Fibroblast of lung (primary cell): ENCODE measurements at regions not wholly inside any gene's neighbourhood (a gene's known extent, or its start where the extent isn't known, plus 50 kb on each side); places are given as distances from the start of the nearest gene placed in this dataset.

Source experiments
- DNase-seq, 2 donors: peaks; one replicate each; pipeline versions ENCODE4 v3.0.0 to v3.0.0-alpha.2; 2010; ENCODE audit warnings: low read depth in 2 of 2
- H2AFZ ChIP-seq: 2 replicates; pipeline ENCODE4 v1.5.1; 2012; ENCODE audit warnings: low read length, control low read depth, inconsistent platforms
- H3K27ac ChIP-seq: 2 replicates; pipeline ENCODE4 v1.5.1; 2011; ENCODE audit warnings: low read length, control low read depth; ENCODE audit not compliant: insufficient read depth
- H3K27me3 ChIP-seq: 2 replicates; pipeline ENCODE4 v1.5.1; 2011; ENCODE audit warnings: mild to moderate bottlenecking, low read length; ENCODE audit not compliant: control insufficient read depth, insufficient read depth
- H3K36me3 ChIP-seq: 2 replicates; pipeline ENCODE4 v1.5.1; 2011; ENCODE audit warnings: low read length; ENCODE audit not compliant: control insufficient read depth, insufficient read depth
- H3K4me1 ChIP-seq: 2 replicates; pipeline ENCODE4 v1.5.1; 2011; ENCODE audit warnings: low read length; ENCODE audit not compliant: control insufficient read depth, insufficient read depth; ENCODE audit errors: extremely low read depth
- H3K4me2 ChIP-seq: 2 replicates; pipeline ENCODE4 v1.5.1; 2011; ENCODE audit warnings: low read length, control low read depth; ENCODE audit not compliant: insufficient read depth; ENCODE audit errors: extremely low read depth
- H3K4me3 ChIP-seq, 4 experiments: fragments of 200-600 bp in 1 of 4; sonication (generic) in 1 of 4; replicated peaks in 1 of 4; 2 replicates each; pipeline ENCODE4 v1.5.1; 2011 to 2016; ENCODE audit warnings: low read length in 4 of 4, low read depth in 3 of 4, mild to moderate bottlenecking in 3 of 4, control low read depth in 2 of 4, inconsistent platforms in 1 of 4, mixed read lengths in 1 of 4; ENCODE audit not compliant: insufficient read depth in 1 of 4; ENCODE audit errors: control extremely low read depth in 1 of 4
- H3K79me2 ChIP-seq: 2 replicates; pipeline ENCODE4 v1.5.1; 2012; ENCODE audit warnings: mild to moderate bottlenecking, low read length, inconsistent platforms; ENCODE audit not compliant: control insufficient read depth, insufficient read depth
- H3K9ac ChIP-seq: 2 replicates; pipeline ENCODE4 v1.5.1; 2011; ENCODE audit warnings: mild to moderate bottlenecking, low read length, control low read depth; ENCODE audit not compliant: insufficient read depth
- H3K9me3 ChIP-seq: 2 replicates; pipeline ENCODE4 v1.5.1; 2012; ENCODE audit warnings: low read depth, low read length; ENCODE audit not compliant: control insufficient read depth, insufficient read depth
- H4K20me1 ChIP-seq: 2 replicates; pipeline ENCODE4 v1.5.1; 2011; ENCODE audit warnings: low read length; ENCODE audit not compliant: control insufficient read depth, insufficient read depth; ENCODE audit errors: extremely low read depth
- EZH2 ChIP-seq: IDR thresholded peaks from 2 replicates; pipeline ENCODE4 v1.5.1; 2012; ENCODE audit warnings: low read length, control low read depth, mild to moderate bottlenecking; ENCODE audit errors: missing control alignments
- TF ChIP-seq, protein P1 (sequence below), 2 donors: IDR thresholded peaks in 1 of 2; conservative IDR thresholded peaks in 1 of 2; 1 replicate in 1 of 2; 2 replicates in 1 of 2; pipeline ENCODE4 v1.5.1; 2011 to 2012; ENCODE audit warnings: low read length in 2 of 2, control low read depth in 1 of 2, inconsistent platforms in 1 of 2, low read depth in 1 of 2, mild to moderate bottlenecking in 1 of 2

- Histone ChIP-seq H3K36me3 (no peaks in the 10 kb centered on the region), H4K20me1 (no peaks in the 10 kb centered on the region), H3K4me3 (no peak overlapping the region), H3K27ac (no peak overlapping the region), H3K9me3 (no peaks in the 10 kb centered on the region), H3K27me3 (no peaks in the 10 kb centered on the region), H2AFZ (no peak overlapping the region), H3K4me1 (no peaks in the 10 kb centered on the region), H3K4me2 (no peak overlapping the region), H3K9ac (no peak overlapping the region), H3K79me2 (no peaks in the 10 kb centered on the region)
- DNase-seq: peak in 1 of 2 donors; percentile 34
- TF ChIP-seq, protein P1, sequence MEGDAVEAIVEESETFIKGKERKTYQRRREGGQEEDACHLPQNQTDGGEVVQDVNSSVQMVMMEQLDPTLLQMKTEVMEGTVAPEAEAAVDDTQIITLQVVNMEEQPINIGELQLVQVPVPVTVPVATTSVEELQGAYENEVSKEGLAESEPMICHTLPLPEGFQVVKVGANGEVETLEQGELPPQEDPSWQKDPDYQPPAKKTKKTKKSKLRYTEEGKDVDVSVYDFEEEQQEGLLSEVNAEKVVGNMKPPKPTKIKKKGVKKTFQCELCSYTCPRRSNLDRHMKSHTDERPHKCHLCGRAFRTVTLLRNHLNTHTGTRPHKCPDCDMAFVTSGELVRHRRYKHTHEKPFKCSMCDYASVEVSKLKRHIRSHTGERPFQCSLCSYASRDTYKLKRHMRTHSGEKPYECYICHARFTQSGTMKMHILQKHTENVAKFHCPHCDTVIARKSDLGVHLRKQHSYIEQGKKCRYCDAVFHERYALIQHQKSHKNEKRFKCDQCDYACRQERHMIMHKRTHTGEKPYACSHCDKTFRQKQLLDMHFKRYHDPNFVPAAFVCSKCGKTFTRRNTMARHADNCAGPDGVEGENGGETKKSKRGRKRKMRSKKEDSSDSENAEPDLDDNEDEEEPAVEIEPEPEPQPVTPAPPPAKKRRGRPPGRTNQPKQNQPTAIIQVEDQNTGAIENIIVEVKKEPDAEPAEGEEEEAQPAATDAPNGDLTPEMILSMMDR (conservative IDR thresholded peaks at IDR 0.05 in 1 of 2, IDR thresholded peaks at IDR 0.05 in 1 of 2; ENCODE audit: low read depth in 1 of 2, low read length in 2 of 2): no peak
- no peak for TF ChIP-seq EZH2
Observed at GRCh38 chr4:57499786-57500185, 389.6 kb upstream of the IGFBP7 start.

DNA sequence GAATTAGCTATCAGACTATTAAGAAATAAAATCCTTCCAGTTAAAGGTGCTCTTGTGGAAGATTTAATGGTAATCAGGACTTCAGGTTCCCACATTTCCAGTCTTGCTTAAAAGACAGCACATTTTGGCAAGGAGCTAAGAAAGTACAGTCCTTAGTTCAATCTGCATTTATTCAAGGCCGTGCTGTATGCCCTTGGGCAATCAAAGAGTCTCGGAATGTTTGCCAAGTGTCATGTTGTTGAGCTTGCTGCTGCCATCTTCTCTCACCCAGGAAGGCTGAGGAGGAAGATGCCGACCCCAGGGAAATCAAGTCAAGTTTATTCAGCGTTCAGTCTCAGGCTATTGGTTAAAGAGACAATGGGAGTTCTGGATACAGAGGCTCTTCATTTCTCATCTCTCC, 388.1 kb upstream of the IGFBP7 start:
- H3K36me3 ChIP-seq: no peaks in the 10 kb centered on the region
- no peaks in the 10 kb centered on the region for H3K79me2 ChIP-seq
- no peaks in the 10 kb centered on the region for H3K4me1 ChIP-seq
- no peaks in the 10 kb centered on the region for H3K27me3 ChIP-seq
- no peak overlapping the region for H3K27ac ChIP-seq
- DNase-seq: no peak
- H3K4me3 ChIP-seq: no peak overlapping the region
- H3K9me3 ChIP-seq: no peaks in the 10 kb centered on the region
- no peaks in the 10 kb centered on the region for H4K20me1 ChIP-seq
- TF ChIP-seq, protein P1 (conservative IDR thresholded peaks at IDR 0.05 in 1 of 2, IDR thresholded peaks at IDR 0.05 in 1 of 2; ENCODE audit: low read depth in 1 of 2, low read length in 2 of 2): no peak
- TF ChIP-seq EZH2: no peak
- no peak overlapping the region for H3K9ac ChIP-seq
- no peak overlapping the region for H3K4me2 ChIP-seq
- no peak overlapping the region for H2AFZ ChIP-seq

- no peaks in the 10 kb centered on the region for H3K9me3 ChIP-seq
- H3K36me3 ChIP-seq: no peaks in the 10 kb centered on the region
- H3K79me2 ChIP-seq: no peaks in the 10 kb centered on the region
- no peak overlapping the region for H3K9ac ChIP-seq
- H2AFZ ChIP-seq: no peak overlapping the region
- TF ChIP-seq, protein P1 (conservative IDR thresholded peaks at IDR 0.05 in 1 of 2, IDR thresholded peaks at IDR 0.05 in 1 of 2; ENCODE audit: low read depth in 1 of 2, low read length in 2 of 2): no peak
- no peak for TF ChIP-seq EZH2
- no peaks in the 10 kb centered on the region for H3K27me3 ChIP-seq
- no peaks in the 10 kb centered on the region for H4K20me1 ChIP-seq
- no peak overlapping the region for H3K27ac ChIP-seq
- no peak for DNase-seq
- H3K4me2 ChIP-seq: no peak overlapping the region
- no peak overlapping the region for H3K4me3 ChIP-seq
- no peaks in the 10 kb centered on the region for H3K4me1 ChIP-seq
Observed at GRCh38 chr4:57496697-57497471, 386.7 kb upstream of the IGFBP7 start.
